Vagina (tissue), 2 donors: ENCODE measurements at regions not wholly inside any gene's neighbourhood (a gene's known extent, or its start where the extent isn't known, plus 50 kb on each side); places are given as distances from the start of the nearest gene placed in this dataset.

Experiments used
- POLR2A ChIP-seq, 2 donors: fragments of 450-650 bp; IDR thresholded peaks; one replicate each; pipeline ENCODE4 v1.6.1; 2017; ENCODE audit warnings: antibody characterized with exemption in 2 of 2, mild to moderate bottlenecking in 2 of 2, moderate library complexity in 2 of 2
- POLR2AphosphoS5 ChIP-seq, 2 donors: sonication (generic); formaldehyde crosslinking; IDR thresholded peaks; one replicate each; pipeline ENCODE4 v1.9.0; 2017; ENCODE audit warnings: antibody characterized with exemption in 2 of 2, mild to moderate bottlenecking in 2 of 2, low read depth in 1 of 2; ENCODE audit not compliant: insufficient read depth in 1 of 2
- TF ChIP-seq, protein P1 (sequence below), 3 experiments: fragments of 450-650 bp in 2 of 3; fragments of 200-600 bp in 1 of 3; sonication (generic) in 1 of 3; IDR thresholded peaks; one replicate each; pipeline ENCODE4 v1.5.1; 2017 to 2019; ENCODE audit warnings: antibody characterized with exemption in 3 of 3, mild to moderate bottlenecking in 2 of 3, moderate library complexity in 2 of 3

GRCh38 chr6:76972474-76972873 lies 490.8 kb downstream of the HTR1B start:
- TF ChIP-seq, protein P1, sequence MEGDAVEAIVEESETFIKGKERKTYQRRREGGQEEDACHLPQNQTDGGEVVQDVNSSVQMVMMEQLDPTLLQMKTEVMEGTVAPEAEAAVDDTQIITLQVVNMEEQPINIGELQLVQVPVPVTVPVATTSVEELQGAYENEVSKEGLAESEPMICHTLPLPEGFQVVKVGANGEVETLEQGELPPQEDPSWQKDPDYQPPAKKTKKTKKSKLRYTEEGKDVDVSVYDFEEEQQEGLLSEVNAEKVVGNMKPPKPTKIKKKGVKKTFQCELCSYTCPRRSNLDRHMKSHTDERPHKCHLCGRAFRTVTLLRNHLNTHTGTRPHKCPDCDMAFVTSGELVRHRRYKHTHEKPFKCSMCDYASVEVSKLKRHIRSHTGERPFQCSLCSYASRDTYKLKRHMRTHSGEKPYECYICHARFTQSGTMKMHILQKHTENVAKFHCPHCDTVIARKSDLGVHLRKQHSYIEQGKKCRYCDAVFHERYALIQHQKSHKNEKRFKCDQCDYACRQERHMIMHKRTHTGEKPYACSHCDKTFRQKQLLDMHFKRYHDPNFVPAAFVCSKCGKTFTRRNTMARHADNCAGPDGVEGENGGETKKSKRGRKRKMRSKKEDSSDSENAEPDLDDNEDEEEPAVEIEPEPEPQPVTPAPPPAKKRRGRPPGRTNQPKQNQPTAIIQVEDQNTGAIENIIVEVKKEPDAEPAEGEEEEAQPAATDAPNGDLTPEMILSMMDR (IDR thresholded peaks at IDR 0.05): no peak
- TF ChIP-seq POLR2A (IDR thresholded peaks at IDR 0.05) (no peak), POLR2AphosphoS5 (IDR thresholded peaks at IDR 0.05; ENCODE audit: insufficient read depth in 1 of 2, low read depth in 1 of 2) (no peak)
